ENCODE measurements at regions not wholly inside any gene's neighbourhood (a gene's known extent, or its start where the extent isn't known, plus 50 kb on each side); places are given as distances from the start of the nearest gene placed in this dataset.

DNA sequence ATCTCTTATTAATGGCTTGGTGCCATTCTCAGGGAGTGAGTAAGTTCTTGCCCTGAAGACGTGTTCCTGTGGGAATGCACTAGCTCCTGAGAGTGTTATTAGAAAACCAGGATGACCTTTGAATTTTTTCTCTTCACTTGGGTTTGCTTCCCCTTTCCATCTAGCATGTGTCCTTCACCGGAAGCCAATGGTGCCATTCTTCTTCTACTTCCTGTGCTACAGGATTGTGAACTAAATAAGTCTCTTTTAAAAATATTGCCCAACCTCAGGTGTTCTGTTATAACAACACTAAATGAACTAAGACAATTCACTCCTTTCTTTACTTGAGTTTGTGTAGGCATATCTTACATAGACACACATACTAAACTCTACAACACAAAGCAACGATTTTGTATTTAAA is 447.0 kb downstream of the SOX11 start (continued):
- TF ChIP-seq REST (IDR thresholded peaks at IDR 0.05; ENCODE audit: low read depth) (no peak), ZFX (IDR thresholded peaks at IDR 0.05) (no peak)

DNA sequence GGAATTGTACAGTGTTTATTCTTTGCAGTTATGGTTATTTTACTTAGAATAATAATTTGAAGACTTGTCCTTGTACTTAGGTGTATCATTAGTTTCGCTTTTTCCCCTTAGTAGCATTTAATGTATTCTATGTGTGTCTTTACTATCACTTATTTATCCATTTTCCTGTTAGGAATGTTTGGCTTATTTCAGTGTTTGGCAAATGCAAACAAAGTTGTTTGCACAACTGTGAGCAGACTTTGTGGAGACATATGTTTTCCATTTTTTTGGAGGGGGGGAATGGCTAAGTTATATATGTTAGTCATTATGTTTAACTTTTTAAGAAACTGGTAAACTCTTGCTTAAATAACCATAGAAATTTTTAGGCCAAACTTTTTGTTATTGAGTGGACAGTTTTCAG is 447.7 kb downstream of the SOX11 start:
- Histone ChIP-seq H3K27ac (ENCODE audit: low read depth, low read length) (no peak overlapping the region), H2AFZ (ENCODE audit: low read depth, low read length, poor library complexity, severe bottlenecking) (no peak overlapping the region), H3K79me2 (ENCODE audit: insufficient read depth, low read length) (no peaks in the 10 kb centered on the region), H3K36me3 (ENCODE audit: control insufficient read depth in 1 of 2, insufficient read depth in 2 of 2, low read length in 2 of 2) (no peaks in the 10 kb centered on the region), H3K4me3 (replicated peaks in 1 of 2; ENCODE audit: low read depth in 1 of 2, low read length in 2 of 2) (no peak overlapping the region), H4K20me1 (ENCODE audit: insufficient read depth) (no peaks in the 10 kb centered on the region), H3K9ac (ENCODE audit: low read length) (no peak overlapping the region), H3K9me2 (ENCODE audit: insufficient read depth) (no peaks in the 10 kb centered on the region), H3K9me3 (ENCODE audit: control insufficient read depth in 1 of 2, insufficient read depth in 1 of 2, low read depth in 1 of 2, low read length in 2 of 2) (peaks cover 6 to 15% of the 10 kb centered on the region in 2 experiments; a peak in 2 of 4 replicates), H3K27me3 (ENCODE audit: insufficient read depth, low read length) (no peaks in the 10 kb centered on the region), H3K4me1 (ENCODE audit: control insufficient read depth in 1 of 2, insufficient read depth in 2 of 2, low read length in 2 of 2) (no peaks in the 10 kb centered on the region), H3K4me2 (ENCODE audit: low read length) (no peak overlapping the region)
- DNase-seq (ENCODE audit: low read depth, low spot score) (no peak), ATAC-seq (no peak)
- POLR2A ChIA-PET: no interaction called here
- no peak for TF ChIP-seq TCF7L2 (IDR thresholded peaks at IDR 0.05; ENCODE audit: borderline replicate concordance, extremely low read depth, insufficient read depth, insufficient read length)
- no peak for TF ChIP-seq CTCF (IDR thresholded peaks at IDR 0.05 in 2 of 3, conservative IDR thresholded peaks at IDR 0.05 in 1 of 3; ENCODE audit: borderline replicate concordance in 1 of 3, insufficient read depth in 1 of 3, low read depth in 2 of 3, low read length in 2 of 3)
- no peak for TF ChIP-seq YY1 (IDR thresholded peaks at IDR 0.05; ENCODE audit: extremely low read depth, insufficient replicate concordance, low read depth, low read length)
- TF ChIP-seq EZH2phosphoT487 (IDR thresholded peaks at IDR 0.05; ENCODE audit: borderline replicate concordance): no peak
- no peak for TF ChIP-seq SRF (IDR thresholded peaks at IDR 0.05; ENCODE audit: low read depth)
- no peak for TF ChIP-seq CBX3 (IDR thresholded peaks at IDR 0.05; ENCODE audit: low read depth)
- TF ChIP-seq POLR2AphosphoS5 (IDR thresholded peaks at IDR 0.05; ENCODE audit: low read depth, low read length): no peak
- TF ChIP-seq RAD21 (IDR thresholded peaks at IDR 0.05; ENCODE audit: low read depth): no peak
- no peak for TF ChIP-seq EGR1 (IDR thresholded peaks at IDR 0.05; ENCODE audit: low read depth)
- TF ChIP-seq POLR2A (IDR thresholded peaks at IDR 0.05; ENCODE audit: borderline replicate concordance, extremely low read depth, insufficient read depth, insufficient read length): no peak
- TF ChIP-seq CEBPB (IDR thresholded peaks at IDR 0.05; ENCODE audit: low read depth): no peak
- no peak for TF ChIP-seq ATF3 (IDR thresholded peaks at IDR 0.05)
- CTCF ChIA-PET: no interaction called here
- intact Hi-C loops (cut with micrococcal nuclease): no loop called here
- BruUV-seq (replicated peaks): no TSS peak
- RAD21 ChIA-PET (ENCODE audit: low non-redundant PET in 1 of 2, low total read pairs in 2 of 2, uncharacterized antibody in 2 of 2, unreplicated experiment in 2 of 2): no interaction called here

Measured in HCT116 (cell line).